Fibroblast of the aortic adventitia (primary cell): ENCODE measurements at regions not wholly inside any gene's neighbourhood (a gene's known extent, or its start where the extent isn't known, plus 50 kb on each side); places are given as distances from the start of the nearest gene placed in this dataset.
A peak's percentile ranks its signal among the peaks of the same experiment; 100 is the strongest.

Experiments
- DNase-seq: peaks from one replicate; pipeline ENCODE4 v3.0.0-alpha.2; 2010; ENCODE audit warnings: low read depth
- H3K4me3 ChIP-seq: 2 replicates; pipeline ENCODE4 v1.5.1; 2011; ENCODE audit warnings: low read depth, mild to moderate bottlenecking, control low read depth, low read length, moderate library complexity
- TF ChIP-seq, protein P1 (sequence below): IDR thresholded peaks from 2 replicates; pipeline ENCODE4 v1.5.1; 2011; ENCODE audit warnings: mild to moderate bottlenecking, low read length, control low read depth, inconsistent platforms; ENCODE audit not compliant: insufficient read depth

DNA sequence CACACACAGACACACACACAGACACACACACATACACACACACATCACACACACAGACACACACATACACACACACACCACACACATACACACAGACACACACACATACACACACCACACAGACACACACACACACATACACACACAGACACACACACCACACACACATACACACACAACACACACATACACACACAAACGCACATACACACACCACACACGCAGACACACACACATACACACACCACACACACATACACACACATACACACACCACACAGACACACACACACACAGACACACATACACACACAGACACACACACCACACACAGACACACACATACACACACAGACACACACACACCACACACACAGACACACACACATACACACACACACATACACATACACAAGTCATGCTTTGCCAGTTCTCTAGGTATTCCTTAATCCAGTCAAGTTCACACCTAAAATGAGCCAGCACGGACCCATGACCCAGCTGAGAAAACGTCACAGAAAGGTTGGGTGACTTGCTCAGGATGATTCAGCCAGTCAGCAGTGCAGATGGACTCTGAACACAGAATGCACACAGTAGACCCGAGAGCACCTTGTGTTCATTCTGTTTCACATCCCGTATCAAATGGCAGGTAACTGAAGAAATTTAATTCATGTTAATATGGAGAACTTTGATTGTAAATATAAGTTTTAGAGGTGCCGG, 746.4 kb downstream of the MTRR start:
- H3K4me3 ChIP-seq: no peak overlapping the region
- TF ChIP-seq, protein P1, sequence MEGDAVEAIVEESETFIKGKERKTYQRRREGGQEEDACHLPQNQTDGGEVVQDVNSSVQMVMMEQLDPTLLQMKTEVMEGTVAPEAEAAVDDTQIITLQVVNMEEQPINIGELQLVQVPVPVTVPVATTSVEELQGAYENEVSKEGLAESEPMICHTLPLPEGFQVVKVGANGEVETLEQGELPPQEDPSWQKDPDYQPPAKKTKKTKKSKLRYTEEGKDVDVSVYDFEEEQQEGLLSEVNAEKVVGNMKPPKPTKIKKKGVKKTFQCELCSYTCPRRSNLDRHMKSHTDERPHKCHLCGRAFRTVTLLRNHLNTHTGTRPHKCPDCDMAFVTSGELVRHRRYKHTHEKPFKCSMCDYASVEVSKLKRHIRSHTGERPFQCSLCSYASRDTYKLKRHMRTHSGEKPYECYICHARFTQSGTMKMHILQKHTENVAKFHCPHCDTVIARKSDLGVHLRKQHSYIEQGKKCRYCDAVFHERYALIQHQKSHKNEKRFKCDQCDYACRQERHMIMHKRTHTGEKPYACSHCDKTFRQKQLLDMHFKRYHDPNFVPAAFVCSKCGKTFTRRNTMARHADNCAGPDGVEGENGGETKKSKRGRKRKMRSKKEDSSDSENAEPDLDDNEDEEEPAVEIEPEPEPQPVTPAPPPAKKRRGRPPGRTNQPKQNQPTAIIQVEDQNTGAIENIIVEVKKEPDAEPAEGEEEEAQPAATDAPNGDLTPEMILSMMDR: no peak
- no peak for DNase-seq

GRCh38 chr5:8628521-8628920, 759.6 kb downstream of the MTRR start:
- no peak for DNase-seq
- H3K4me3 ChIP-seq: no peak overlapping the region
- TF ChIP-seq, protein P1: no peak

DNA sequence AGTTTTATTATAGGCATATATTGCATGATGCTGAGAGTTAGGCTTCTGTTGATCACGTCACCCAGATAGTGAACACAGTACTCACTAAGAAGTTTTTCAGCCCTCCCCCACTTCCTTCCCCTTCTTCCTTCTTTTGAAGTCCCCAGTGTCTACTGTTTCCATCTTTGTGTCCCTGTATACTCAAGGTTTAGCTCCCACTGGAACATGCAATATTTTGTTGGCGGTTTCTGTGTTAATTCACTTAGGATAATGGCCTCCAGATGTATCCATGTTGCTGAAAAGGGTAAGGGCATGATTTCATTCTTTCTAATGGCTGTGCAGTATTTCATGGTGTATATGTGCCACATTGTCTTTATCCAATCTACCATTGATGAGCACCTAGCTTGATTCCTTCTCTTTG, 764.3 kb downstream of the MTRR start:
- TF ChIP-seq, protein P1: no peak
- peak; percentile 22 for DNase-seq
- no peak overlapping the region for H3K4me3 ChIP-seq

DNA sequence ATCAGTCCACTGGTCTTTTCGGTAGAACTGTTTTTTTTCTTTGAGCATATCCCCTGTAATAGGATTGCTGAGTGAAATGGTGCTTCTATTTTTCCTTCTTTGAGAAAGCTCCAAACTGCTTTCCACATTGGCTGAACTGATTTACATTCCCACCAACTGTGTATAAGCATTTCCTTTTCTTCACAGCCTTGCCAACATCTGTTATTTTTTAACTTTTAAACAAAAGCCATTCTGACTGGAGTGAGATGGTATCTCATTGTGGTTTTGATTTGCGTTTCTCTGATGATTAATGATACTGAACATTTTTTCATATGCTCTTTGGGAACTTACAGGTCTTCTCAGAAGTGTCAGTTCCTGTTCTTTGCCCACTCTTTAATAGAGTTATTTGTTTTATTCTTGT, 764.7 kb downstream of the MTRR start:
- peak; percentile 81 for DNase-seq
- no peak overlapping the region for H3K4me3 ChIP-seq
- TF ChIP-seq, protein P1: no peak

DNA sequence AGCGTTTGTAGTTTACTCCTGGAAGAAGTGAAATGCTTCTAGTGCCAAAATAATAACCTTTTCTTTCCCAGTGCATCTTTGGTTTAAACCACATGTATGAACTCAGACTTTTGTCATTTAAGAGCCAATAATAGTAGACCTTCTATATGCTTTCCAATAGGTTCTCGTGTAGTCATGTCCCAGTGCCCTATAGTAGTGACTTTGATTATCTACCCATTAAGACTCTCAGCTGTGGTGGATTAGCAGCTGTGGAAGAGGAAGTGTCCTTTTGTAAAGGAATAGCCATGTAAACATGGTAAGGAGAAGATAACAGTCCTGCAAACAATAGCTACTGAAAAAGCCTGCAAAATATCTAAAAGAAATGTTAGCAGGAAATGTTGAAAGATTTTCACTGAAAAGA, 765.3 kb downstream of the MTRR start:
- TF ChIP-seq, protein P1: no peak
- DNase-seq: no peak

DNA sequence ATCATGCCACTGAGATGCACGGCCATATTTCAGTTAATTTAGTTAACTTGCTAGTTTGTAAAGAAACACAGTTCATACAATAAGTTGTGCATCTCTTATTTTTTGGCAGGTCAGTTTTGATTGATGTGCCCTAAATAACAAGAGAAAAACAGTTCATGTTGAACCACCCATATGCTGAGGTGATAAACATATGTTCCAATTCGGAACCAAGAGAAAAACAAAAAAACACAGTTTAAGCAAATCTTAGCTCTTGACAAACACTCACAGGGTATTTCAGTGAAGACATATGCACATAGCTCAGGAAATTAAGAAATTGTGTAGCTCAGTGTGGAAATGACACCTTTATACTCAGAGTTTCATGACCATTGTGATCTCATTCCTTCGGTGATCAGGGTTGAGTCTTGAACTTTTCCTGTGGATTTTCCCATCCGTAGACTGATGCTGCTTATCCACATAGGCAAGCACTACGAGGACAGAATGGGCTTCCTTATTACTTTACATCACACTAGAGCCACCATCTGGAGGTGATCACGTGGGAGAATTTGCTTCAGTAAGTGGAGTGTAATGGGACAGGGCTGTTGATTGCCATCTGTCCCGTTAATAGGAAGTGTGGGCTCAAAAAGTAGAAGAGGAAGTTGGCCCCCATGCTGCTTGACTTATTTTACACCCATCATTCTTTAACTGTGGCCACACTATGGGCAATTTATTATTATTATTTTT, 773.0 kb downstream of the MTRR start:
- TF ChIP-seq, protein P1: no peak
- no peak overlapping the region for H3K4me3 ChIP-seq
- DNase-seq: no peak

More for the DNA sequence above, 765.3 kb downstream of the MTRR start:
- H3K4me3 ChIP-seq: no peak overlapping the region
